HG03378 (cell line): ENCODE measurements at regions not wholly inside any gene's neighbourhood (a gene's known extent, or its start where the extent isn't known, plus 50 kb on each side); places are given as distances from the start of the nearest gene placed in this dataset.

Source experiments
- ATAC-seq: cut with Tn5 transposase; IDR thresholded peaks from one replicate; pipeline ENCODE4 v1.9.1; 2021; ENCODE audit warnings: mild to moderate bottlenecking, moderate library complexity; ENCODE audit not compliant: unreplicated experiment

DNA sequence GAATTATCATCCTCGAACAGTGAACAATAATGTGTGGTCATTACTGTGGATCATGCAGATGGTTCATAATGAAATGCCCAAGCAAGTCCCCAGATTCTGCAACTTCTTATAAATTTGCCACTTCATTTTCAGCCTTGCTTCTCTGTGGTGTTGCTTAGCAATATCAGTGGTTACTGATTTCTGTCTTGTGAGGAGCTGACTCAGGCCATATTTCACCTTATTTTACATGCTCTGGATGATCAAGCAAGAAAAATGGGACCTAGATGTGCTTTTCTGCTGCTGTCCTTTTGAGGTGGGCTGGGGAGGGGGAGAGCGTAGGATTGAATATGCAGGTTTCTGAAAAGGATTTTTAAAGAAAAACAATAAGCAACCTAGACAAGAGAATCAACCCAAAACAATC is 188.3 kb downstream of the SLC24A2 start:
- ATAC-seq: no peak

GRCh38 chr9:19598722-19599121 is 189.9 kb downstream of the ACER2 start:
- ATAC-seq: no peak

DNA sequence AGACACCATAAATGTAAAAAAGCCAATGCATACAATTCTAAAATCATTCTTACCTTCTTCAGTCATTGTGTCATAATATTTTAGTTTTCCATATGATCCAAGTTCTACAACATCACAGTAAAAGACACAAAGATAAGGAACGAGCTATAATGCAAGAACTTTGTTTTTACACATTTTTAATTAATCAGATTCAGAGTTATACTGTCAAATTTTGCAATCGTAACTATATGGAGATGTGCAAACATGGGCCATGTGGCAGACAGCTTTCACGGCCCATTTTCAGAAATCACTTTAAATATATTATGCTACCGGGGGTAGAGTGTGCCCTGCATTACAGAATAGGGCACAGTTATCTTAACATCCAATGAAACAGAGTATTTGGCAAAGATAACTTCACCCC is 188.4 kb downstream of the ACER2 start:
- ATAC-seq: no peak

DNA sequence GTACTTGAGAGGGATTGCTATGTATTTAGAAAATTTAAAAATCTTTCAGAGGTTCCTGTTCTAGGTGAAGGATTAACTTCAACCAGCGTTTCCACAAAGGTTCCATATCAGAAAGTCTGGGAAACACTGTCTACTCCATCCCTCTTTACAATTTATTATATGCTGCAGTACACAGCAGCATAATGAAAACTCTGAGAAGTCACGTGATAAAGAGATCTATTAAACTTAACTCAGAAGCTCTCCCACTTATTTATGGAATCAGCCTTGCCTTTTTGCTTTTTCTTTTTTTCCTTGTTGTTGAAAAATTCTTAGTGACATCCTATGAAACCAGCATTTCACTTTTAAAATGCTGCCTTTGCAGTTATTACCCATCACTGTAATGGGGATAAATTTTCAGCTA is 186.2 kb downstream of the ACER2 start:
- no peak for ATAC-seq

DNA sequence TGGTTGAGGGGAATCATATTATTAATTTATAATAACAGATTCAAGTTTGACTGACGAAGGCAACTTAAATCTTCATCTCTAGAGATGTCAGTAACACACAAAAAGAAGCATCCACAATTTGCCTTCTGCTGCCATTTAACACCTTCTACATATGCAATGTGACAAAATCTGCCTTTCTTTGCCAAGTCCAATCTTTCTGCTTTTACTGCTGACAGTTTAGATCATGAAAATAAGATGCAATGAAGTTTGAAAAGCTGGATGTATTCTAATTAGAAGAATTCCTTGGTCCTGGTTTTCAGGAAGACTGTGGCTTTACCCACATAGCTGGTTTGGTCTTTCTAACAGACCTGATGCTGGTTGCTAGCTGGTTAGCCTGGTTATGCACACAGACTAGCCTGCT is 178.9 kb downstream of the ACER2 start:
- ATAC-seq: no peak

DNA sequence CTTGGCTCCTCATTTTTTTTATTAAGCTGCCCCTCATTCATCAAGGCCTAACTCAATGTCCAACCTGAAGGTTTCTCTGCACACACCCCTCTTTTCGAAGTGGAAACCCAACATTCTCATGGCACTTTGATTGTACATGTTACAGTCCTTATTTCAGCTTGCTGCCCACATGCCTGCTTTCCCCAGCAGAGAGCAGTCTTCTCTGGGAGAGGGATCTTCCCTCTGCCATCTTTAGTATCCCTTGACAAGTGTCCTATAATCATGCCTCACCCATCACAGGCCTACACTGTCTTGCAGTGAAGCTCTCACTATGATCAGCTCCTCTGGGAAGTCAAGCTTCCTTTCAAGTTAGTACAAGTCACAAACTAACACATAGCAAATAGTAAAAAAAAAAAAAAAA is 175.1 kb downstream of the ACER2 start:
- ATAC-seq: no peak

DNA sequence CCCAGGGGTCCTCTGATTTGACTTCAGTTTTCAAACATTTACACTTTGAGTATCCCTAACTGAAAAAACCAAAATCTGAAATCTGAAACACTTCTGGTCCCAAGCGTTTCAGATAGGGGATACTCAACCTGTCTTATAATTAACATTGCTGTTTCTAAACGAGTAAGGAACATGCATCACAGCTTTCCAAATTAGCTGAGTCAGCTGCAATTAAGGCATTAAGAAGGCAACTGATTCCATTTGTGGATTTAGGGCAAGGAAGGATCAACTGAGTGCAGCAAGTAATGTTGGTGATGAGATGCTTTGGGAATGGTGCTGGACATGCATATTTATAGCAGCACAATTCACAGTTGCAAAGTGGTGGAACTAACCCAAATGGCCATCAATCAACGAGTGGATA is 168.6 kb downstream of the ACER2 start:
- ATAC-seq: no peak

DNA sequence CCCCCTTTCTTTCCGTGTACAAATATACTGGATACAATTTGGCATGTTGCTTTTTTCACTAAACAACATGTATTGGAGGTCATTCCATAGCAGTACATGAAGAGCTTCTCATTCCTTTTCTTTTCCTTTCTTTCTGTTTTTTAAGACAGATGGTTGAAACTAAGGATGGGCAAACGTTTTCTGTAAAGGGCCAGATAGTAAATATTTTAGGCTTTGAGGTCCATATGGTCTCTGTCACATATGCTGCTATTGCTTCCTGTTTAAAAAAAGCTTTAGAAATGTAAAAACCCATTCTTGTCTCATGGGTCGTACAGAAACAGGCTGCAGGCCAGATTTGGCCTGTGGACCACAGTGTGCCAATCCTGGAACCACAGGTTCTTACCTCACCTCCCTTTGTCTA is 160.1 kb downstream of the ACER2 start:
- ATAC-seq: no peak

- ATAC-seq: no peak
These were observed 155.7 kb downstream of the ACER2 start for GRCh38 chr9:19564396-19565061.

- ATAC-seq: no peak
These were observed 146.4 kb downstream of the ACER2 start for GRCh38 chr9:19555214-19555613.

- ATAC-seq: no peak
These were observed 145.7 kb downstream of the ACER2 start for GRCh38 chr9:19554529-19554928.

GRCh38 chr9:19553441-19553840 is 144.6 kb downstream of the ACER2 start:
- no peak for ATAC-seq

DNA sequence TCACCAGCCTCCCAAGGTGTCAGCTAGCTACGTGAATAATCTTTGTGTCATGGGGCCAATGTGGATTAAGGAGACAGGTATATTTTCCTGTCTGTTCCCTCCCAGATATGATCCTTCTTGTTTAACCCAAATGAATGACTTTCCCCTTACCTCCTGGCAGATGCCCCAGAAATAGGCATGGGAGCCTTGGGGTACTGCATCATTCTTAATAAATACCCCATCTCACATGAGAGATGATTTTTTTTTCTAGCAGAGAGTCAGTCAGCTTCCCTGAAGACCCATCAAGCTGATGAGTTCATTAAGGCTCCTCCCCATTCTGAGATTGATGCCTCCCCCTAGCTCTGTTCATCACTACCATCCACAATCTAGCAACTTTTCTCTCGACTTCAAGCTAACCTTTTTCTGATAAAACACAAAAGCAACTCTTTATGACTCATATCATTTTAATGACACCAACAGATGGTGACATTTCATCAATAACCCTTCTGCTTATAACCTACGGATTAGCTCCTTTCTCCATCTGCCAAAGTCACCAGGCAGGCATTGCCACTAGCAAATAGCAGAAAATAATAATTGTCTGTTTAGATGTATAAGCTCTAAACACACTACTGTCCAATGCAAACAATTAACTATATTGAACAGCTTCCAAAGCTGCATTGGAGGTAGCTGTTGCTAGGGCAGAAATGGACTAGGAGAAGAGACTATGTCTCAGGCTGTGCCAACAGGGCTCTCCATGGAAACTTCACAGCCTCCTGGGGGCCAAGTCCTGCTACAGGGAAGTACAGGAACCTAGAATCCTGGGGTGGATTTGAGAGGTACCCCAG is 143.7 kb downstream of the ACER2 start:
- no peak for ATAC-seq

DNA sequence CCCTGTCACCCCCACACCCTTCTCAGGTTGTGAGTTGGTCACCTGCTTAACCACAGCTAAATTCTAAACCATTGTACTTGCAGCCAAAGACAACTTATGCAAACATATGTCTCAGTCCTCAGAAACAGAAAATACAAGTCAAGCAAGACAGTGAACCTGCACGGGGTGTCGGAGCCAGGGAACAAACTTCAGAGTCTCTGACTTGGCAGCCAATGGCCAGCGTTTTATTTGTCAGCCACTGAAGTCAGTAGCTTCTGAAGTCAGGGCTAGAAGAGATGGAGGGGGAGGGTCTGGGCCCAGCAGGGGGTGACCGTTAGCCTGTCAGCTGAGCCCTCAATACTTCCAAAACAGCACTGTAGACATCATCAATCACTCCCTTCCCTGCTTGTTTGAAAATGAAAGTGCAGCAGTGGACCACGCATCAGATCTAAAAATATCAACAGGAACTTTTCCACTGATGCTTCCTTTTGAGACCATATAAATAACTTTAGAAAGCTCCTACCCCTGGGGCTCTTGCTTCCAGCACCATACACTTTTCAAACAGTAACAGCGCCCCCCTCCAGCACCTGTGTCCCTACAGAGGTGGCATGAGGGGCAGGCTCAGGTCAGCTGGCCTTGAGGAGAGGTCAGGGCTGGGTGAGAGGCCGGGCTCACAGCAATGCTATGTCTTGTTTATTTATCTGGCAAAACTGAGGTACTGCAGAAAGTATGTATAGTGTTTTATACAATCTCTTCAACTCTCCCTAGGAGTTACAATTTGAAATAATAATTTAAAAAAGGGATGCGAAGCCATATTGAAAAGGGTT is 142.5 kb downstream of the ACER2 start:
- ATAC-seq: no peak

DNA sequence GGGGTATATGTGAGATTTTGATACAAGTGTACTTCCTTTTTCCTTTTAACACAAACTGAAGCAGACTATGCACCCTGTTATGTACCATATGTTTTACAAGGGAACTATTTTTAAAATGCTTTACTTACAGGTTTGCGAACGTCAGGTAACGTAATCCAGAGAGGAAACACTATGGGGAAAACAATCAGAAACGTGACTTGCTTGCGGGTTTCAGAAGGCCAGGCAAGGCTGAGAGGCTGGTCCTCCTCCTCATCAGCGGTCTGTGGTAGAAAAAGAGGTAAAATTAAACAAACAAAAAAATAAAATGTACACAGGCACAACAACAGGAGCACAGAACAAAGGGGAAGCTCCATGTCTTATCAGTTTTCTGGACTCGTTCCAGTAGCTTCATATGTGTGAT is 141.2 kb downstream of the ACER2 start:
- no peak for ATAC-seq

- ATAC-seq: no peak
These were observed 124.6 kb downstream of the ACER2 start for GRCh38 chr9:19533373-19533772.

DNA sequence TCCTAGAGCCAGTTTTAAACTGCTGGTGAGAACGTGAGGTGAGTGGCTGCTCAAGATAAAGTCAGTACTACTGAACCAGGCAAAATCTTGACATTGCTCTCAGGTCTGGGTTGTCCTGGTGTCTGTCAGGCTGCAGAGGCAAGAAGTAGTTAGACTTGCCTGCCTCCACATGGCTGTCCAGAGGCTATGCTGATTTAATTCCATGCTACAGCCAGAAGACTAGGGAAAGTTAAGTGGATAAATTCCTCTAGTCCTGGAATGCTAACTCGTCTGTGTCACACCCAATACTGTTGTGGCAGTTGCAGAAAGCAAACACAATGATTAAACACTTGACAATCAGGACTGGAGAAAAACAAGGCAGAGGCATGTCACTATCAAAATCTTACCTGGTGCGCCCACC is 118.9 kb downstream of the ACER2 start:
- ATAC-seq: no peak

- no peak for ATAC-seq
These were observed 113.7 kb downstream of the ACER2 start for GRCh38 chr9:19522558-19522957.

DNA sequence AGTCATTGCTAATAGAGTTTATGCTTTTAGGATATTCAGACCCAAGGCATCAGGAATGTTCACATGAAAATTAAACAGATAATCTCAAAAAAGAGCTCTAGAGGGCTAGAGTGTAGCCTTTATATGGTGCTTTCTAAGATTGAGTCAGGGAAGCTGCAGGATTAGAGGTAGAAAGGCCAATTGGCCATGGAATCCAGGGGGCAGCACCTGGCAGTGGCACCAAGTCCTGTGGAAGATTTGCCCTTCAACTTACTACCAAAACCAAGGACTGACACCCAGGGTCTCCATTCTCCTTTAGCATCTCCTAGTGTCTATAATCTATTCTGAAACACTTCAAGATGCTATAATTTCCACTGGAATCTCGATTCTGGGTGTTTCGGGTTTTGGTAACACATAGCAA is 112.4 kb downstream of the ACER2 start:
- ATAC-seq: no peak

- ATAC-seq: no peak
These were observed 108.6 kb downstream of the ACER2 start for GRCh38 chr9:19517202-19517942.

- ATAC-seq: no peak
These were observed 107.5 kb downstream of the ACER2 start for GRCh38 chr9:19516348-19516747.
